ENCODE measurements at regions not wholly inside any gene's neighbourhood (a gene's known extent, or its start where the extent isn't known, plus 50 kb on each side); places are given as distances from the start of the nearest gene placed in this dataset.

GRCh38 chr2:221097949-221098348 lies 474.2 kb downstream of the EPHA4 start:
- H3K4me2 ChIP-seq (ENCODE audit: insufficient read depth, insufficient read length, low read length), result no peak overlapping the region
- no peak overlapping the region for H2BK15ac ChIP-seq (ENCODE audit: low read depth, low read length)
- no peak overlapping the region for H2BK120ac ChIP-seq (ENCODE audit: low read depth, low read length, poor library complexity, severe bottlenecking)
- H3K79me2 ChIP-seq (ENCODE audit: insufficient read depth, low read length), result no peaks in the 10 kb centered on the region
- Mint-ChIP-seq H3K4me1 (peaks cover 0 to 4% of the 10 kb centered on the region in 2 experiments; a peak in 2 of 4 replicates), H3K9me3 (no peaks in the 10 kb centered on the region), H3K27me3 (ENCODE audit: low read depth) (no peaks in the 10 kb centered on the region), H3K4me3 (no peak overlapping the region), H3K27ac (no peak overlapping the region), H3K36me3 (ENCODE audit: insufficient read depth in 1 of 3, low read depth in 3 of 3) (no peaks in the 10 kb centered on the region)
- no peaks in the 10 kb centered on the region; the same call in 1 of the 2 replicates for H3K4me1 ChIP-seq (ENCODE audit: insufficient read depth, low read length)
- no peak overlapping the region for H3K18ac ChIP-seq (ENCODE audit: insufficient read length, low read depth, low read length)
- no peak overlapping the region for H3K4ac ChIP-seq (ENCODE audit: low read depth, low read length)
- DNase-seq, result no peak
- H3K27ac ChIP-seq (ENCODE audit: insufficient read length, low read depth, low read length), result no peak overlapping the region
- H3K23me2 ChIP-seq (ENCODE audit: insufficient read length, low read depth, low read length, poor library complexity, severe bottlenecking), result no peaks in the 10 kb centered on the region
- no peak overlapping the region for H2BK20ac ChIP-seq (ENCODE audit: low read depth, low read length, poor library complexity, severe bottlenecking)
- no CpG with 5 or more reads among the region's 7 CpGs for WGBS (ENCODE audit: extremely low coverage, insufficient read length, low lambda C conversion rate)
- no peak overlapping the region for H3K56ac ChIP-seq (ENCODE audit: insufficient read length, low read depth, low read length)
- H3T11ph ChIP-seq (ENCODE audit: low read length), result no peak overlapping the region
- H2BK12ac ChIP-seq (ENCODE audit: insufficient read length, low read depth, low read length), result no peak overlapping the region
- no peak overlapping the region for H4K91ac ChIP-seq (ENCODE audit: insufficient read length, low read depth, low read length)
- no peaks in the 10 kb centered on the region for H3K27me3 ChIP-seq (ENCODE audit: insufficient read depth, low read length)
- H3K9me3 ChIP-seq (ENCODE audit: control insufficient read depth, low read depth, low read length), result no peaks in the 10 kb centered on the region
- H3K79me1 ChIP-seq (ENCODE audit: insufficient read depth, low read depth, low read length, poor library complexity, severe bottlenecking), result no peaks in the 10 kb centered on the region
- H3K23ac ChIP-seq (ENCODE audit: insufficient read length, low read depth, low read length), result no peak overlapping the region
- H4K20me1 ChIP-seq (ENCODE audit: control insufficient read depth, insufficient read depth, insufficient read length), result no peaks in the 10 kb centered on the region
- no peak overlapping the region for H2AK5ac ChIP-seq (ENCODE audit: insufficient read length, low read length)
- H2AFZ ChIP-seq (ENCODE audit: low read length), result no peak overlapping the region
- H4K8ac ChIP-seq (replicated peaks; ENCODE audit: insufficient read length, low read depth, low read length), result no peak overlapping the region
- H3K14ac ChIP-seq (ENCODE audit: insufficient read depth, low read length), result no peak overlapping the region
- H3K9ac ChIP-seq (ENCODE audit: extremely low read depth, insufficient read length, low read length), result no peak overlapping the region
- no peak for TF ChIP-seq CTCF (conservative IDR thresholded peaks at IDR 0.05)
- H4K5ac ChIP-seq (ENCODE audit: insufficient read length, low read depth, low read length), result no peak overlapping the region
- H2BK5ac ChIP-seq (ENCODE audit: insufficient read length, low read length), result no peak overlapping the region
